NCI-H345 treated with DMSO at 0.1 percent for 48 hours (cell line): ENCODE measurements at regions not wholly inside any gene's neighbourhood (a gene's known extent, or its start where the extent isn't known, plus 50 kb on each side); places are given as distances from the start of the nearest gene placed in this dataset.
"Not testable (repeated sequence)": the region's sequence is repeated elsewhere in the genome, so short reads cannot be mapped to it uniquely, and the experiment has no call there.

Source experiments
- DNase-seq: peaks from one replicate; lab custom pipeline; 2025; ENCODE audit not compliant: unreplicated experiment; lab: John Stamatoyannopoulos, UW

DNA sequence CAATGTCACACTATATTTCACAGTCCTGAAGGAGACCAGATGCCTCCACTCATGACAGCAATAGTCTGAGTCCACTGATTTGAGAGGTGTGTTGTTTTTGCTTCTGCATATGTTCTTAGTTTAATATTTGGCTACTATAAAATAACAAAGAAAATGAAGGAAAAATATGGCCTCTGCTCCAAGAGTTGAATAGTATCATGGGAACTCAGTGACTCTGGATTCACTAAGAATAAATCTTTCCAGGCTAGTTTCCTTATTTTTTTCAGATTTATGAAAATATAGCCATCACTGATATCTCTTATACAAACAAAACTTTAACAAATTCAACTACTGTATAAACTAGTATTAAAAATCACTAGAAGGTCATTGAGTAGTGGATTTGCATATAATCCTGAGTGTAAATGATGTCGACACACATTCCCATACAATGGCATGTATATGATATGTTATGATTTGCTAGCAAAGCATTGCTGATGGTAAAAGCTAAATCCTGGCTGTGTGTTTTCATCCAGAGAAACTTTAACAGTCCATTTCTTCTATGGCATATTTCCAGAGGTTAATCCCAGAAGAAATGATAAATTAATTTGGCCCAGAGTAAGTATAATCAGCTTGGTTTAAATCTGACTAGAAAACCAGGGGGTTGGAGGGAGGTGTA, 66.0 kb upstream of the VIPR2 start:
- DNase-seq = no peak

DNA sequence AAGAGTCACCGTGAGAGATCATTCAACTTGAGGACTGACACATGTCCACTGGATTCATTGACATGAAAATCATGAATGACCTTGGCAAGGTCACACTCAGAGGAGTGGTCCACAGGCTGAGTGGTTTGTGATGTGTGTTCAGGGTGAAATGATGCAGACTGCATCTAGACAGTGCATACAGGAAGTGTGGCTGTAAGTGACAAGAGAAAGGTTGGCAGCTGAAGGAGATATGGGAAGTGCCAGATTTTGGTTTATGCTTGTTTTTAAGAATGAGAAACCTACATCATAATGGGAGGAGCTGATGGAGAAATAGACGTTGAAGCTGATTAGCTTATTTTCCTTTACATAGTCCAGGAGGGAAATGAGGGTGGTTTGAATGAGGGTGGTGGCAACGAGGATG, 64.8 kb upstream of the VIPR2 start:
- no peak for DNase-seq

DNA sequence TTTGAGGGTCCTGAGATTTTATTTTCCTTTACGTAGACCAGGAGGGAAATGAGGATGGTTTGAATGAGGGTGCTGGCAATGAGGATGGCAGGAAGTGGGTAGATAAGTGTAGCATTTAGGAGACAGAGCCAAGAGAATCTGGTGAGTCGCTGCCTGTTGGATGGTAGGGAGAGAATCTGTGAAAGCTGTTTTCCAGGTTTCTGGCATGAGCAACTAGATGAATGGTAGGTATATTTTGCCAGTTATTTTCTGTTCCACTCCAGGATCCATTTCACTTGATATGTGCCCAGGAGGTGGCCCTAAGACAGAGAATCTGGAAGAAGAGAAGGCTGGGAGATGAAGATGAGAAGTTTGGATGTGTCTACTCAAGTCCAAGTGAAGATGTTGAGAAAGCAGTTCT, 63.3 kb upstream of the VIPR2 start:
- no peak for DNase-seq

DNA sequence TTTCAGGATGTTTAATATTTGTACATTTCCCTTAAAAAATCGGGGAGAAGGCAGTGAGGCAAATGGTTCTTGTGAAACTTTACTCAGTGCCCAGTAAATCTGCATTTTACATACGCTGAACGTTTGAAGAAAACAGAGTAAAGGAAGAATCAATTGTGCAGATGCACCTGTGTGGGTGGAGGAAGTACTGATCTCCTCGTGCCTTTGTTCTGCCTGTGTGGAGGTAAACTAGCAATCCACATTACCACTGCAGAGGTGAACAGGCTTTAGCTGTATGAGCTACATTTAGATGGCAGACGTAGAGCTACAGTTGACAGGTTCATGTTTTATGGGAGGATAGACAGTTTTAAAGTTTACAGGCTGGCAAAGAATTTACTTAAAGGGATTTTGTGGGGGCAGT, 62.7 kb upstream of the VIPR2 start:
- DNase-seq = no peak

DNA sequence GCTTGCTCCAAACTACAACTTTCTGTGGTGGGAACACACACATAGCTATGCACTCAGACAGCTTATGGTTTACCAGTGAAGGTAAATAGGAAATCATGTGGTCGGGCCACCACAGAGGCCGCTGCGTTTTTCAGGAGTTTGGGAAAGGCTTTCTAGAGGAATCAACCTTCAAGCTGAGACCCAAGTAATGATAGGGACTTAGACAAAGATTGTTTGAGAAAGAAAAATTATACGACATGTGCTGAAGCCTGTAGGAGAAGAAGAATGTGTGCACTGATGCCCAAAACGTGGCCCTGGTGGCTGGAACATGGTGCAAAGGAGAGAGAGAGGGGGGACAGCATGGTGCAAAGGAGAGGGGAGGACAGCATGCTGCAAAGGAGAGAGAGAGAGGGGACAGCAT, 61.2 kb upstream of the VIPR2 start:
- DNase-seq = no peak

DNA sequence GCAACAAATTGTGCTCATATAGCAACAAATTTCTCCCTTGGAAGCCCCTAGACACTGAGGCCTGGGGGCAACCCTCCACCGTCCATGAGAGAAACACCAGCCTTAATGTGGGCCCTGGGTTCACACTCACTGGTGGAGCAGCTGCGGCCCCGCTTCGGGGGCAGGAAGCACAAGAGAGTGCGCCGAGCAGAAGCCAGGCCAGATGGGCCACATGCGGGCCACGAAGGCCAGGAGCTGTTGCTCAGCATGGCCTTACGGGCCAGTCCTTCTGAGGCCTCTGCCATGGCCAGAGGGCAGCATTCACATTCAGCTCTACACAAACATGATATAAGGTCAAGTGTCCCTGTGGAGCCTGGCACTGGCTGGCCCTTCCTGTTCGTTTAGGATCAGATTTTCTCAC, 60.0 kb upstream of the VIPR2 start:
- DNase-seq = no peak

DNA sequence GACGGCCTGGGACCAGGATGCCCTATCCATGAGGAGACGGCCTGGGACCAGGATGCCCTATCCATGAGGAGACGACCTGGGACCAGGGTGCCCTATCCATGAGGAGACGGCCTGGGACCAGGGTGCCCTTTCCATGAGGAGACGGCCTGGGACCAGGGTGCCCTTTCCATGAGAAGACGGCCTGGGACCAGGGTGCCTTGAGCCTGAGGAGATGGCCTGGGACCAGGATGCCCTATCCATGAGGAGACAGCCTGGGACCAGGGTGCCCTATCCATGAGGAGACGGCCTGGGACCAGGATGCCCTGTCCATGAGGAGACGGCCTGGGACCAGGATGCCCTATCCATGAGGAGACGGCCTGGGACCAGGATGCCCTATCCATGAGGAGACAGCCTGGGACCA, 58.6 kb upstream of the VIPR2 start:
- DNase-seq = not testable (repeated sequence)

DNA sequence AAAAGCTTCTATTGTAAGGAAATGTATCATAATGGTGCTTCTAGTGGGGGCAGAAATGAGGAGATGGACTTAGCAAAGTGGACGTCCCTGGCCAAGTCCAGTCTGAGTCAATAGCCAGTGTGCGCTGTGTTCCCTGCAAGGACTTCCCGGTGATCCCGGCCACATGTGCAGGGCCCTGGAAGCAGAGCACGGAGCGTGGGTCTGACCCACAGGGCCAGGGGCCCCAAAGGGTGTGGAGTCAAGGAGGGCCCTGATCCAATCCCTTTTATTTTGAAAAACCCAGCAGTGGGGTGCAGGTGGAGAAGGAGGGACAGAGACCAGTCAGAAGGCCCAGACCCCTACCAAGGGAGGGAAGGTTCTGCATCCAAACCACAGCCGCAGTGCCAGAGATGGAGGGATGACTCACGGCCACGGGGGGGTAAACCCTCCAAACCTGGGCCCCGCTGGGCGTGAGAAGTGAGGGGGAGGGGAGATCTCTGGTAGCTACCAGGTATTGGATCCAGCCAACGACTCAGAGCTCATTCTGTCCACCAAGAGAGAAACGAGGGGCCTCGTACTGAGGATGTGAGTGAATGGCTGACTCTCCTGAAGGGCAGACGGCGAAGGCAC, 57.2 kb upstream of the VIPR2 start:
- no peak for DNase-seq

DNA sequence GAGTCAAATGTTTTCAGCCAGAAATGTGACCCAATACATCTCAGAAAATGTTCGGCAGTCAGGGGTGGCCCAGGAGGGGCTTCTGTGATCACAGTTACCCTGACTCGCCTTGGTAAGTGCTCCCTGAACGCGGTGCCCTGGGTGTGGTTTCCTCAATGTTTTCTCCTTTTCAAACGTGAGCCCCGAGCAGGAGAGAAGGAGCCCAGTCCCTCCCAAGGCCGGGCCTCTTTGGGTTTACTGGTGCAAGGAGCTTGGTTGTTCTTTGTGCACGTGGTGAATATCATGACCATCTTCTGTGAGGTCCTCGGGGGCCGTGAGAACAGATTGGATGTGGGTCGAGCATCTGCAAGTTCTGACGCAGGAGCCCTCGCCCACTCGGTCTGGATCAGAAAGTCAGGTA, 55.8 kb upstream of the VIPR2 start:
- no peak for DNase-seq

DNA sequence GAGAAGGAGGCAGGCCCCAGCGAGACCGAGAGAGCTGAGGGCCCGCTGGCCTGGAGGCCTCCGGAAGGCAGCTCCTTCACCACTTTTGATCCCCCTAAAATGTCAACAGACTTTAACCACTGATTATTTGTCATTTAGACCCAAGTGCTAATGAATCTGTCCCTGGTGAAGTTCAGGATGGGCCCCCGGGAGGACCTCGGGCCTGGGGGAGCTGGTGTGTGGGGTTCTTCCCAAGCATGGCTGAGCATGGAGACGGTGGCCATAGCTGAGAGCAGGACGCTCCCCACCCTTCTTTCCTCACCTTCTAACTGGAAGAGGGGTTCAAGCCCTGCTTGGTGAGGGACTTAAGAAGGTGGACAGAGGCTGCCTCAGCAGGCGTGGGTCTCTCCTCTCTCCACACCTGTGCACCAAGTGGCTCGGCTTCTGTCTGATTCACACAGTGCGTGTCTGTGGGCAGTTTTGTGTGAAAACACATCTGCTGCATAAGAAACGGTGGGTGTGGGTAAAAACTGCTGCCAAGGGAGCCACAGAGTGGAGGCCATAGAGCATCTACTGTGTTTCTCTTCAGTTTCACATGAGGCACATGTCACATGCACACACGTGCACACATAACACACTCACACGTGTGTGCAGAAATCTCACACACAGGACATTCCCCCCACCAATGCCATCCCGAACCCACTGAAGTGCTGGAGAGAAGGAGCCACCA, 53.5 kb upstream of the VIPR2 start:
- DNase-seq = no peak

DNA sequence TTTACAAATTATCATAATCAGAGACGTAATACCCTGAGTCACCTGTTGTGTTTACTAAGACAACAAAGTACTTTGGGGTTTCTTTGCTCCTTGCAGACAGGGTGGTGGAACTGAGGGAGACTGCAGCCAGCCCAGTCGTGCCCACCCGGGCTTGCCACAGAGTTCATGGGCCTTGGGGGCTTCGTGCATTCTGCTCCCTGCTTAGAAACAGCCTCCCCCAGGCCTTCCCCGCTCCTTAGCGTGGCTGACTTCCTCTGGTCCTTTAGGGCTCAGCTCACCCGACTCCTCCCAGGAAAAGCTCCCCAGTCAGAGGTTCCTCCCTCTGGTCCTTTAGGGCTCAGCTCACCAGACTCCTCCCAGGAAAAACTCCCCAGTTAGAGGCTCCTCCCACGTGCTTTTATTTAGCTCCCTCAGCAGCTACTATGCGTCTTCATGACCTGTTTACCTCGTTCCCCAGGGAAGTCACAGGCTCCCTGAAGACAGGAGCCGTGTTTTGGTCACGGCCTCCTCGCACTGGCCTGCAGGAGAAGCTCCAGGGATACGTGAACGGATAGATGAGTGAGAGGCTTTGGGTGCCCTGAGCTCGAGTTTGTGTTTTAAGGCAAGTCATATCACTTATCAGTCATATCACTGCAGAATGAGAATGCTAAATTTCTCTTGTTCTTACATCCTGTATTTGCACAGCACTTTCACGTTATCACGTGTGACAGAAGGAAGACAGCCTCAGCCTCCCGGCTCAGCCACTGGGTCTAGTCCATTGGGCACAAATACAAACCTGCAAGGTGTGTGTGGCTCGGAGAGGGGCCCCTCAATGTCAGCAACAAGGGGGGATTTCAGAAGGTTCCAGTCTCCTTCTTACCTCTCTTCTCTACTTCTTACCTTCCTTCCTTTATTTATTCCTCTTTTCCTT, 52.7 kb upstream of the VIPR2 start:
- DNase-seq = no peak

DNA sequence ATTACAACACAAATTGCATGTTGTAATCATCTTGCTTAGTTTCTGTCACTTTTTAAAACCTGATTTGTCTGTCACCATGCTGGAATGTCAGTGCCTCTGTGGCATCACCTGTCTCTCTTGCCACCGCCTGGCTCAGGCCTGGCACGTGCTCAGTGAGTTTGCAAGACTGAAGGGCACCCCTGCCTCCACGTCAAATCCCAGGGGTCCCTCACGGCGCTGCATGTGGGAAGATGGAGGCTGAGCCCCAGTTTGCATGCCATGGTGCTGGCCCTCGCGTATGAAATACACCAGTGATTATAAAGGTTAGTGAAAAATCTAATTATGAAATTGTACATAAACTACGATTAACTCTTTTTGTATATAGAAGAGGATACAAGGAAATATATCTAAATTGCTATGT, 51.9 kb upstream of the VIPR2 start:
- no peak for DNase-seq

DNA sequence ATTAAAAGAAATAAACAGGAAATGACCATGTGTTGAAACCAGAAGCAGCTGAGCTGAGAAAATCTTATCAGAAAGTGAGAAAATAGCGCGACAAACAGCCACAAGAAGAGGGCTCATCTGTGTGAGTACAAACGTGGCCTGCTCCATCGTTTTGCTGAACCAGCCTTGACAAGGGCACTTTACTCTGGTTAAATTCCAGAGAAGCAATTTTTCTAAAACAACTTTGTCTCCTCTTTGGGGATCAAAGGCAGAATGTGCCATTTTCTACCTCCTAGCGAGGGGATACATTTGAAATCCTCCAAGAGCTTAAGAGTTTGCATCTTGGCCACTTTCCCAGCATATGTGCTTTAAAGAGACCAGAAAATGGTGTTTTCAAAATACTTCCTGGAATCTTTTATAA, 51.3 kb upstream of the VIPR2 start:
- no peak for DNase-seq
